Amygdala (tissue), 56 donors: ENCODE measurements at regions not wholly inside any gene's neighbourhood (a gene's known extent, or its start where the extent isn't known, plus 50 kb on each side); places are given as distances from the start of the nearest gene placed in this dataset.

ENCODE experiments used
- DNase-seq, 56 donors: peaks; one replicate each; lab custom pipeline; 2025; lab: John Stamatoyannopoulos, UW

GRCh38 chr20:50296450-50297375, 106.1 kb downstream of the CEBPB start:
- no peak for DNase-seq

- peak in 2 of 56 donors; percentile 14 to 28 for DNase-seq
Measured at GRCh38 chr20:50297498-50298376, 107.1 kb downstream of the CEBPB start.

- DNase-seq, result peak in 5 of 56 donors; percentile 9 to 36 (median 19)
Measured at GRCh38 chr20:50298554-50299324, 108.1 kb downstream of the CEBPB start.

GRCh38 chr20:50299325-50299629, 108.6 kb downstream of the CEBPB start:
- DNase-seq, result no peak

GRCh38 chr20:50301165-50301564, 110.5 kb downstream of the CEBPB start:
- no peak for DNase-seq

- no peak for DNase-seq
Measured at GRCh38 chr20:50301712-50302111, 111.1 kb downstream of the CEBPB start.

- no peak for DNase-seq
Measured at GRCh38 chr20:50302341-50303057, 111.9 kb downstream of the CEBPB start.

GRCh38 chr20:50303573-50304500, 113.2 kb downstream of the CEBPB start:
- DNase-seq, result peak in 22 of 56 donors; percentile 14 to 78 (median 32)

GRCh38 chr20:50304501-50304856, 113.8 kb downstream of the CEBPB start:
- peak in 2 of 56 donors; percentile 35 to 44 for DNase-seq

- DNase-seq, result peak in 2 of 56 donors; percentile 19 to 20
Measured at GRCh38 chr20:50304923-50305635, 114.4 kb downstream of the CEBPB start.

- DNase-seq, result peak in 1 of 56 donors; percentile 14
Measured at GRCh38 chr20:50305636-50306477, 115.2 kb downstream of the CEBPB start.

GRCh38 chr20:50306478-50307423, 116.1 kb downstream of the CEBPB start:
- no peak for DNase-seq

- DNase-seq, result no peak
Measured at GRCh38 chr20:50308166-50308512, 117.5 kb downstream of the CEBPB start.

- peak in 45 of 56 donors; percentile 20 to 83 (median 62) for DNase-seq
Measured at GRCh38 chr20:50308513-50309279, 118.1 kb downstream of the CEBPB start.

GRCh38 chr20:50309280-50309763, 118.7 kb downstream of the CEBPB start:
- no peak for DNase-seq
